GM04503 (cell line): ENCODE measurements at regions not wholly inside any gene's neighbourhood (a gene's known extent, or its start where the extent isn't known, plus 50 kb on each side); places are given as distances from the start of the nearest gene placed in this dataset.

Experiments
- DNase-seq: peaks from one replicate; pipeline ENCODE4 v3.0.0-alpha.2; 2012; ENCODE audit warnings: low read depth

DNA sequence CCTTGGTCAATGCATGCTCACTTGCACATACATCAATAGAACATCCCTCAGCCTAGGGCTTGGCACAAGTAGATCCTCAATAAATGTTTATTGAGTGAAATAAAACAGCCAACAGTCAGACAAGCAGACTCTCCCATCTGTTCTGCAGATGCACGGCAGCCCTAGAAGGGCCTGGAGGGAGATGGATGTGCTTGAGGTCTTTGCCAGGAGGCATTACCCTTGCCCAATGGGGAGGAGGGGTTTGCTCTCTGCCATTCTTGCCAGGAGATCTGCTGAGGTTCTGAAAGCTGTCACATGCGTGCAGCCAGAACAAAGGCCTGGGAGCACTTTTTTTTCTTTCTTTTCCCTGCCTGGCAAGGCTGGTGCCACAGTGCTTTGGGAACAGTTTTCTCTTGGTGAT lies 349.3 kb upstream of the THRB start:
- DNase-seq, result no peak

DNA sequence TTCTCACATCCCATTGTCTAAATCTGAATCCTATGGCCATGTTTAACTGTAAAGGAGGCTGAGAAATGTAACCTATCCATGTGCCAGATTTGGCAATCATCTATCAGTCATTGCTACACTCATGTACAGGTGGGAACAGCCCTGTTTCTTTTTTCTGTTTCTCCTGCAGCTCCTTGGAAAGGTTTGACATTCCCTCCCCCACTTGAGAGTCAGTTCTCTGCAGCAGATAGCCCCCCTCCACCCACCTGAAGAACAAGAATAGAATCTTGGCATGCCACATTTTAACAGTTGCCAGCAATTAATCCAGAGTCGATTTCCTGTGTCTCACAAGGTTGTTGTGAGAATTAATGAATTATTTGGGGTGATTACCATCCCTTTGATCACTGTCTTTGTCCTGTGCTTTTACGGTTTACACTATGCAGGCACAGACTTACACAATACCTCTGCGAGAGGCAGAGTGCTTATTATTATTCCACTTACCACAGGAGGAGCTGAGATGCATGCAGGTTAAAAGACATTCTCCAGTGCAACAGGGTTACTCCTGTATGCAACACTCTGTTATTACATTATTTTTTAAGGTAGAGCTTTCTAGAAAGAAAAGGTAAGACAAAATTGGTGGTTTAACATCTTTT lies 351.0 kb upstream of the THRB start:
- no peak for DNase-seq

DNA sequence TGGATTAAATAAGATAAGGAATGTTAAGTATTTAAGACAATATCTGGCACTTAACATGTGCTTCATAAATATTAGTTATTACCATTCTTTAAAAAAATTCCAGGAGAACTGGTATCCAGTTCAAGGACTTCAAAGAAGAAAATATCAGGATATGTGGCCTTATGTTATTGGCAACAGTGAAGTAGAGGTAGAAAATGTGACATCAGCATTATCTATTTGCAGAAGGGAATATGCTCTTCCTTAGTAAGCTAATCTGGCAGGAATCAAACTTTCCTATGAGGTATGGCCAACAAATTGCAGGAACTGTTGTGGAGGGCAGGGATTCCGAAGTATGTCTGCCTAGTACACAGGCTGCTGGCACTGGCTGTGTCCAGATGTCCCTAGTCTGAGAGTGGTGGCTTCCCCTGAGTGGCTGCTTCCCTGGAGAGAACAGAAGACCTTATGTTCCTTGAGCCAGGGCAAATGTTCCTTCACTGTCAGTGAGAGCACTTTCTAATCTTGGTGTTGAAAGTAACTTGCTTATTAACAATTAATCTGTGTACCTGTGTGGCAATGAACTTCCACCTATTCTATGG lies 351.7 kb upstream of the THRB start:
- DNase-seq, result no peak

DNA sequence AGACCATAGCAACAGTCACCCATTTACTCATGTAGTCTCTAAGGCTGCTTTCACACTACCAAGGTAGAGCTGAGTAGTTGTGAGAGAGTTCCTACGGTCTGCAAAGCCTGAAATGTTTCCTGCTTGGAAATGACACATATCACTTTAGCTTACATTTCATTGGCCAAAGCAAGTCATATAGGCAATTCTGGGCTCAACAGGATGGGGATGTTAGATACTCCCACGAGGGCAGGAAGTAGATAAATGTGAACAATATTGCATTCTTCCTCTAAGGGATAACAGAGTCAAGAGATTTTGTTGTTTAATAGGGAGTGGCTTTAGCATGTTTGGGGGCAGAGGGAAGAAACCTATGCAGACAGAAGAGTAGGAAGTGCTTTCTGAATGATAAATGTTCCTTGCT lies 355.6 kb upstream of the THRB start:
- no peak for DNase-seq

DNA sequence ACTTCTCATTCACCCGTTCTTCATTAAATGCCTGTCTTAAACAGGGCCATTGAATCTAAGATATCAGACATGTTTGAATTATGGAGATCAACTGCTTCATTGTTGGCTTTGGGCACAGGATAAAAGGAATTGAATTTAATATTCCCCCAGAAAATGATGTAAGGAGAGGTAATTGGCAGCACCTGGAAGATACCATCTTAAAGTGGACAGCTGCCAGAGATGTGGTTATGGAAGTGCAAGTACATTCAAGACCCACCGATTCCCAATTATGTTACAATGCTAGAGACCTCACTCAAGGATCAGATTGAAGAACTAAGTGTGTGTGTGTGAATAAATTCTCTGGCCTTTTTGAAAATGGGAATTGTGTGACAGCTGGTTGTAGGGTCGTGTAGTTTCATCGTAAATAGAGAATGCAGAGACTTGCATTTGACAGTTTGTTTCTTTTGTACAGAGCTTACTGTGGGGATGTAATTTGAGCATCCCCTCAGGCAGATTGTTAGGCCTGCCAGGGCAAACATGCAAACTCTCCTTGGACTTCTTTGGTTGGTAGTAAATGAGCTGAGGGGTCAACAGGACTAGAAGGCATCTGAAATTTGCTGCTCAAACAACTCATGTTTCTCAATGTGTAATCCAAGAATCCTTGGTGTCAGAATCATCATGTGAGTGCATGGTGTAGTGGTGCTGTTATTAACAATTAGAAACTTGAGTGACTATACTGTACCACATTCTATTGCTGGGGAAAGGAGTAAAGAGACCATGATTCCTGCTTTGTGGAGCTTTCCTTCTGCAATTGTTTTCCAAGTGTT lies 359.2 kb upstream of the THRB start:
- DNase-seq, result no peak

DNA sequence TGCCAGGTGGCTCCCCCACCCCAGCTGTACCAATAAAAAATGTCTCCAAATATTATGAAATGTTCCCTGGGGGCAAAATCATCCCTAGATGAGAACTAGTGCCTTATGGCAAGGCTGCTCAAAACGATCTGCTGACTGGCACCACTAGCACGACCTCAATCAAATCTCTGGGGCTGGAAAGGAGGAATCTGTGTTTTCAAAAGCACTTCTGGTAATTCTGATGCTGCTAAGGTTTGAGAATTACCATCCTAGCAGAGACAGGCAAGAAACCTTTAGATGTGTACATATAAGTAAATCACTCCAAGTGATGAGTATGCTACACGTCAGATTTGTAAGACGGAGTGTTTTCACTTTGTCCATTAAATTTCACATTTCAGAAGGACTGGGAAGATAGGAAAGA lies 360.1 kb upstream of the THRB start:
- no peak for DNase-seq

DNA sequence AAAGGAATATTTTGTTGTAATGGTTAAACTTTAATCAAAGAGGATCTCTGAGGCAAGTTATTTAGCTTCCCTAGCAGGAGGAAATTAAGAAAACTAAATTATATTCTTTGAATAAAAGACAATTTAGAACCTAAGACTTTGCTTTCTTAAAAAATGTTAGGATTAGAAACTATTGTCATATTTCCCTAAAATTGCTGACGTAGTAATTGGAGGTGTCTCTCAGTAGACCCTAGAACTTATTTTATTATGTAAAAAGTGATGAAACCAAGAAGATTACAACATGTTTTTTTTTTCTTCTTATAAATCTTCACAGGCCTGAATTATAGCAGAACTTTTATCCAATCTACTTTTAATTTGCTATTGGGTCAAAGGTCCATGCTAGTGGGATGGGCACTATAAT lies 363.3 kb upstream of the THRB start:
- no peak for DNase-seq

DNA sequence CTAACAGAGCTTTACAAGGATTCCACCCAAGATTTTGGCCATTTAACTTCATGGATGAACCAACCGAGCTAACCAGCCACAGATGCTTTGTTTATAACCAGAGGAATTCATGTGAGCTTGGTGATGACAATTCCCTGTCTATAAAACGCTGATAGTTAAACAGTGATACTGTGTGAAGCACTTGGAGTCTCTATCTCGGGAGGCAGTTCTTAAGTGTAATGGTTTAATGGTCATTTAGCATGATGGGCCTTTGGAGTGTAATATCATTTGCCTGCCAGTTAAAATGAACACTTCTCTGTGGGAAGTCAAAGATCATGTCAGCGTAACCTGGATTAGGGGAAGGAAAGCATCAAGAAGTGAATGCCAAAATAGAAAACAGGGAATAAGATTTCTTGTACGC lies 368.6 kb upstream of the THRB start:
- DNase-seq, result no peak

DNA sequence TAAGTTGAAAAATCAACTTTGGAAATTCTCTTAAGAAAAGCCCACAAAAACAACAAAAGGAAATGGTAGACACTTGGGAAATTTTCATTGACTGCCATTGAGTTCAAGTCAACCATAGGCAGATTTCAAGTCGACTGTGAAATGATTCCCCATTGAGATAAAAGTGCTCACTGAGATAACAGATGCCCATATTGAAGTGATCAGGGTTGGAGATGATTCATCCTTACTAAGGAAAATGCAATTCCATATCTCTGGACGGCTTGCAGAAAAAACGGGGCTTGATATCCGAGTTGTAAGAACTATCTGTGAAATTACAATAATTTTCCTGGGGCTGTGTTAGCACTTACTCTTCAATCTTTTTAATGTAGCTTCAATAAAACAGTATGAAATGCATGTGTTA lies 373.1 kb upstream of the THRB start:
- DNase-seq, result no peak

DNA sequence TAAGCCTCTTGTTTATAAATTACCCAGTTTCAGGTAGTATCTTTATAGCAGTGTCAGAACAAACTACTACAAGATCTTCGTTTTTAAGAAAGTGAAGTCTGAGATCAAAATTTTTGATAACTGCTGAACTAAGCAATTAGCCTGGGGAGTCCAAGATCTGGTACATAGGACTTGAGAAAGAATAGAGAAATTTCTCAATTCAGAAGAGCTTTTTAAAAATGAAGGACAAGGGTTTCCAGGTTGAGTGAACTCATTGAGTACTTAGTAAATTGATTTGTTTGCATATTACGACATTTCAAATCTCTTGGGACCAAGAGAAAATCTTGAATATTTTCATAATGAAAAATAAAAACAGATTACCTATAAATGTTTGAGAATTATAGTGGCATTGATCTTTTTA lies 386.6 kb upstream of the THRB start:
- DNase-seq, result no peak

DNA sequence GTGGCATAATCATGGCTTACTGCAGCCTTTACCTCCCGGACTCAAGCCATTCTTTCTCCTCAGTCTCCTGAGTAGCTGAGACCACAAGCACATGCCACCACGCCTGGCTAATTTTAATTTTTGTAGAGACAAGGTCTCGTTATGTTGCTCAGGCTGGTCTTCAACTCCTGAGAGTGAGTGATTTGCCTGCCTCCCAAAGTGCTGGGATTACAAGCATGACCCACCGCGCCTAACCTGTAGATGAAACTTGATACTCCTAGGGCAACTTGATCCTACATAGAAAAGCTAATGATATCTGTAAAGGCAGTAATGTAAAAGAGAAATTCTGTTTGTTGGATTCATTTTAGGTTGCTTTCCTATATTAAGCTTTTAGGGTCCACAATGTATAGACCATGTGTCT lies 391.9 kb upstream of the THRB start:
- DNase-seq, result no peak

DNA sequence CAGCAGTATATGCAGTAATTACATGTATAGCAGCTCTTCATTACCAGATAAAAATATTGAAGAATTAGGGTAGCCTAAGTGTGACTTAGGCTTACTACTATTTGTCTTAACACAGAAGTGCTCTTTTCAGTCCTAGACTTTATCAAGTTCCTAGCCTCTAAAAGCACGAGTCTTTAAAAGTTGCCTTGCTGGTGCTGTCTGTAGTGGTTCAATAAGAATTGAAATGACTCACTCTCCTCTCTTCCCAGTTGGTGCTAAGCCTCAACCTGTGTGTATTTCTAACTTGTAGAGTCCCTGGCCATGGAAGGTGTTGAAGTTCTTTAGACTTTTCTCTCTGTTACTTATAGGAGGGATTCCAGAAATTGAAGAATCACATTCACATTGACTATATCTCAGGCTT lies 395.4 kb upstream of the THRB start:
- no peak for DNase-seq

DNA sequence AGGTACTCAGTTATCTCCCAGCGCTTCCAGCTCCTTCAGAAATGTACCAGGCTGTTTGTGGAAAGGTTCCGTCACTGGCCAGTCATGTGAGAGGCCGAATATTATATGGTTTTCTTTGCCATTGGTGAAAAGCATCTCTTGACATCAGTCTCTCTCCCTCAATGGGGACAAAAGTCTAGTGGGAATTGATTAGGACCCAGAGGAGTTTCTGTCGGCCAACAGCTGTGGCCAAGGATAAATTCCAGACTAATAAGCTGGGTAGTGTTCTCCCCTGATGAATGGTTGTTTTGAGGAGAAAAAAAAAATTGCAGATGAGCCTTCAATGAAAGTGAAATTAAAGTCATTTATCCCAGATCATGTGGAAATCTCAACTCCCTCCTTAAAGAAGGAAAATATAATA lies 404.7 kb upstream of the THRB start:
- no peak for DNase-seq

DNA sequence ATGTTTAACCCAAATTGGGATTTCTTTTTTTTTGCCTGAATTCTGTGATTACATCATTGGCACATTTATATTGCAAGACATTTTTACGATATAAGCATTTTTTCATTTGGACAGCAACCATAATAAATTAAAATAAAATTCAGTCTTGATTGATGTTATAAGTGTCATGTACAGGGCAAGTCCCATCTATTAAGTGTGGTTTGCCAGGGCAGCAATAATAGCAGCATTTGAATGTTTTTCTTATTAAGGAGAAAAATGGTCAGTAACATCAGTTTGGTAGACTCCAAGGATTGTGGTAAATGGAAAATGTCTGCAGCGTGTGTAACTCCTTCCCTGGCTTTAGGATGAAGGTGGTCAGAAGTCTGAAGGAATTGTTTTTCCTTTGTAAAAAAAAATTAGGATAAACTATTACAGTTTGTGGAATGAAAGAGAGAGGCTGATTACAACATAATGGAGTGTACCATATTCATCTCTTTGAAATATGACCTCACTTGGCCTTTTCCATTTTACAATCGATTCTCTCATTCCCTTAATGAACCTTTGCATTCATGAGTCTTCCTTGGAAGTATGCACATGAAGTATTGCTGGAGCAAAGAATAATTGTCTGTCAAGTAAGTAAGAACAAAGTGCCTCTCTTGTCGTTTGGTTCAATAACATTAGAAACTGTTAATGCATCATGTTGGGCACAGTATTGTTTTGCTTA lies 405.4 kb upstream of the THRB start:
- no peak for DNase-seq

DNA sequence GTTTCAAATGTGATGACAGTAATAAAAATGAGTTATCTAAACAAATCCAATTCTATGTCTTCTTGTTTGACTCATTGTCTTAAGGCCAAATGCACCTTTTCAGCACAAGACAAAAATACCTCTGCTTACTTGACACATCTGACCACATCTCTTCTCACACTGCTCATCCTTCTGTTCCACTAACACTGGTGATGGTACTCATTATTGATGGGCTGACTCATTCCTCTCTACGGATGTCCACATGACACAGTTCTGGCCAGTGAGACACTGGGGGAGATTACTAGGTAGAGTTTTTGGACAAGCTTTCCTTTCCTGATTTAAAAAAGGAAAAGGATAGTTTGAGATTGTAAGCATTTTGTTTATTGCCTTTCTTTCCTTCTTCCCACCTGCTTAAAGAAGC lies 410.6 kb upstream of the THRB start:
- DNase-seq, result no peak

DNA sequence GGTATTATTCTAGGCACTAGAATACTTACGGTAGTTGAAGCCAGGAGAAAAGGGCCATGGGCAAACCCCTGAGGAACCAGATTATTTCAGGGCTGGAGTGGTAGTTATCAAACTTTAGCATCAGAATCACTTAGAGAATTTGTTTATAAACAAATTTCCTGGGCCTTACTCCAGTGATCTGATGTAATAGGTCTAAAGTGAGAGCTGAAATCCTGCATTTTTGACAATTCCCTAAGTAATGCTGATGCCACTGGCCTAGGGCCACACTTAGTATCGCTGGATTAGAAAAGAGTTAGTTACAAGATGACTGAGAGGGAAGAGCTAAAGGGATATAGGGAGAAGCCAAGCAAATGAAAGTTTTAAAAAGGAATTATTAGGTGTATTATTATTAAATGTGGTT lies 412.5 kb upstream of the THRB start:
- DNase-seq, result no peak

DNA sequence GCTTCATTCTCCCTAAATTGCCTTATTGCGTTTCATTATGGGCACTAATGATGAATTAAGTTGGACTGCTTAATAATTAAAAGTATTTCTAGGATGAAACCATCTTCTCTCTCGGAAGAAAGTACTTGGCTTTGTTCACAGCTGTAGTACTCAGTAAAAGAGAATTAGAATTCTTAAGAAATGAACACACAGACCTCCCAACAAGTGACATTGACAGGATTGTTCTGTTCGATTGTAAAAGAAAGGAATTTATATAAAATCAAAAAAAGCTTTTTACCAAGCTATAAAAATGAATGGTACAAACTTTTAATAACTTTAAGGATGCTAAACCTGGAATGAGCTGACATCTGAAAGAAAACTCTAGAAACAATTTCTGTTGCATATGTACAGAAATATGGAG lies 416.4 kb upstream of the THRB start:
- no peak for DNase-seq

DNA sequence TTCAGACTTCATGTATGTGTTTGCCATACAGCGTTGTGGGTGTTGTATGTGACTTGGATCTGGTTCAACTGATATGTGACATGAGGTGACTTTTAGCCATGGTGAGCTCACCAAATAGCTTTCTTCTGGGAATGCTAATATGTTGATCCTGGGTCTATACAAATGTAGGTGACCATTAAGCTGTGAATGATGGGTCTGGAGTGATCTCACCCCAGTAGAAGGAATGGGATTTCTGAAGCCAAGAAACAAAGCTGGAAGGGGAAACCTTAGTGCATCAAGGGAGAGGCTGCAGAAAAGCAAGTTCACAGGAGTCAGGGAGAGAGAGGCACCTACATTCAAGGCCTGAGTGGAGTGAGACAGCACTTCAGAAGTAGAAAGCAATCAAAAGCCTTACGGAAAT lies 421.0 kb upstream of the THRB start:
- DNase-seq, result no peak

DNA sequence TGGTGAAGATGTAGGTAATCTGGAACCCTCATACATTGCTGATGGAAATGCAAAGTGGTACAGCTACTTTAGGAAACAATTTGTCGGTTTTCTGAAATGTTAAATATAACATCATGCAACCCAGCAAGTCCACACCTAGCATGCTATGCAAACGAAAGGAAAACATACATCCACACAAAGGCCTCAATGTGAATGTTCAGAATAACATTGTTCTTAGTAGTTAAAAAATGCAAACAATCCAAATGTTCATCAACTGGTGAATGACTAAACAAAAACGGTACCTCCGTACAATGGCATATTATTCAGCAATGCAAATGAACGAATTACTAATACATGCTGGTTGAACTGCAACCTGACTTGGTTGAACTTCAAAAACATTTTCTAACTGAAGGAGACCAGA lies 423.3 kb upstream of the THRB start:
- DNase-seq, result no peak

DNA sequence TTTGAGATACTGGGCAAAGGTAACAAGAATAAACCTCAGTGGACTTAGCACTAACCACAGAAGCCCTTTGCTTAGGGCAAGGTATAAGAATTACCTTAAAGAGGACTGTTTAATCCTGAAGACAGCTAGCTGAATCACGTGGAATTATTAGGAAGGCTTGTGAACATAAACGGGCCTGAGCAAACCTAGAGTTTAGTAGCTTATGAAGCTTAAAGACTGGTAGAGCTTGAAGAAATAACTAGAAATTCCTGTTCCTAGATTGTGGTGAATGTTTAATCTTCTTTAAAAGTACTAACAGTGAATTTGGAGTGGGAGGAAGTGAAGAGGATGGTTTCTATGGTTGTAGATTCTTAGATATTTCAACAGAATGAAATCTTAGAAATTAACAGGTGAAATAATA lies 428.9 kb upstream of the THRB start:
- no peak for DNase-seq

DNA sequence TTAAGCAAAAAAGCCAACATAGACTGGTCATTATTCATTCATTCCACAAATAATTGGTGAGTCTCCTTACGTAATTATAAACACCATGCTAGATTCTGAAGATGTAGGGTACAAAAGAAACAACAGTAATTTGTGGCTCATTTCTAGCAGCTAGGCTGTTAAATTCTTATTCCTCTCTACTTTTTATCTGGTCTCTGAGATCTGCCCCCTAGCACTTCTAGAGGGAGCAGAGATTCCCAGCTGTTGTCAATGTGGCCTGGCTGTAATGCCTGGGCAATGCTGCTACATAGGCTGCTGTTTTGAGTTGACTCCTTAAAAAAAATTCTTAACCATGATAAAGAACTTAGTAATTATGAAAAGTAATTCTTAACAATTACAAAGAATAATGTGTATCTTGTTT lies 434.9 kb upstream of the THRB start:
- DNase-seq, result no peak

DNA sequence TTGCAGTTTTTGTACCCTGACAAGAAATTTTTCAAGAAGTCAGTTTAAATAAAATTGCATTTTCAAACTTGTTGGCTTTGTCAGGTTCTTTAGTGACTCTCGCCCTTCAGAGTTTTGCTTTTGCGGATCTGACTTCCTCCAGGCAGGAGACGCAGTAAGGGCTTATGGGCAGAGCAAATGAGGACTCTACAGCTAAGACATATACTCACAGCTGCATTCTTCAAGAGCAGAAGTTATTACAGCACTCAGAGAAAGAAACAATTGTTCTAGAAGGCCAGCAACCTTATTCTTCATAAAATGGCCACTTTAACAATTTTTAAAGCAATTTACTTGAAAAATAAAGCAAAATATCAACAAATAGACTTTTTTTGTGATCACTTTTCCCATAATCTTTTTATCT lies 438.8 kb upstream of the THRB start:
- DNase-seq, result no peak

DNA sequence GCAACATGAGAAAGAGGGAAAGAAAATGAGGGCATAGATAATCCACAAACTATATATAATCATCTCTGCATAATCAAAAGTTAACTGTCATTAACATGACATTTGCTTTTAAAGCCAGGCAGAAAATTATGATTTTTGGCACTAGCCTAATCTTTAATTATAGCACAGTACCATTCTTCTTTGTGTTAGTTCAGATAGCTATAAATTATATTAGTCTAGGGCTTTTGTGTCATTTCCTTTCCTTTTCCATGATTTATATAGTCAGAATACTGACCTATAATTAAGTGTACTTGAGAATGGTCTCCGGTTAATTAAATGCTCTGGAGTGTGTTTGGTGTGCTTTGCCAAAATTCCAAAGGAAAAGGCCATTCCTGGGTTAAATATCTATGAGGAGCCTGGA lies 441.9 kb upstream of the THRB start:
- DNase-seq, result no peak
